GM19372 (cell line): ENCODE measurements at regions not wholly inside any gene's neighbourhood (a gene's known extent, or its start where the extent isn't known, plus 50 kb on each side); places are given as distances from the start of the nearest gene placed in this dataset.
A peak's percentile ranks its signal among the peaks of the same experiment; 100 is the strongest.

Experiments
- ATAC-seq: cut with Tn5 transposase; IDR thresholded peaks from one replicate; pipeline ENCODE4 v1.9.1; 2021; ENCODE audit warnings: mild to moderate bottlenecking, low read depth, moderate library complexity; ENCODE audit not compliant: unreplicated experiment

DNA sequence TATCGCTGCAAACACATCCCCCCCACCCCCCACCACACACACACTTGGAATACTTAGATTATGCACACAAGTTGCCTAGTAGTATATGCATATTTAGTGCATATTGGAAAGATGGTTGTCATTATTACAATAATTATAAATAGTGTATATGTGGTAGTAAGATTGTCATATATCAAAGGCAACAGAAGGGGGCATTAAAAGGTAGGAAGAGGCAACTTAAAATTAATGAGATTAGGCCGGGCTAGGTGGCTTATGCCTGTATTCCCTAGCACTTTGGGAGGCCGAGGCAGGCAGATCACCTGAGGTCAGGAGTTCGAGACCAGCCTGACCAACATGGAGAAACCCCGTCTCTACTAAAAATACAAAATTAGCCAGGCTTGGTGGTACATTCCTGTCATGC lies 52.1 kb downstream of the GSC start:
- ATAC-seq: no peak

DNA sequence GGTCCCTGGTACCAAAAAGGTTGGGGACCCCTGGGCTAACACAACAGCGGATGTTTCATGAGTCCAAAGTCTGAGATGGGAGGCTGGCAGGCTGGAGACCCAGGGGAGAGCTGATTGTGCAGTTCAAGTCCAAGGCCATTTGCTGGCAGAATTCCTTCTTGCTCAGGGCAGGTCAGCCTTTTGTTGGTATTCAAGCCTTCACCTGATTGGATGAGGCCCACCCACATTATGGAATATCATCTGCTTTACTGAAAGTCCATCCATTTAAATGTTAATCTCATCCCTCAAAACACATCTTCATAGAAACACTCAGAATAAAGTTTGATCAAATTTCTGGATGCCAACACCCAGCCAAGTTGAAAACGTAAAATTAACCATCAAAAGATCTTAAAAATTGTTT lies 52.9 kb downstream of the GSC start:
- no peak for ATAC-seq

GRCh38 chr14:94713115-94713514 lies 56.8 kb downstream of the GSC start:
- ATAC-seq: no peak

- ATAC-seq: no peak
Measured at GRCh38 chr14:94710731-94711130, 59.2 kb downstream of the GSC start.

DNA sequence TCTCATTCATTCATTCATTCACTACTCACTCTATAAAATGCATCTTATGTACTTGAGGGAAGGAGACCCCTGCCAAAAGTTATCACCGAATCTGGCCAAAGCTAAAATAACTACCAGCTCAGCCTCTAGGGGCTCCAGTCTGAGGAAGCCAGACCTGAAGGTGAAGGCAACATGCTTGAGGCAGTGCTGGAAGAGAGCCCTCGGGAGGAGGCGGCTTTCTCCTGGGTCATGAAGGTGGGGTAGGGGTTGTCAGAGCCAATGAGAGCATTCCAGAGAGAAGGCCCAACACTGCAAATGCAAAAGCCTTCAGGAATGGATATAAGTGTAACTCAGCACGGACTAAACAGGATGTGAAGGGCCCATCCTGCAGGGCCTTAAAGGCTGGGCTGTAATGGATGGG lies 62.4 kb downstream of the GSC start:
- no peak for ATAC-seq

- no peak for ATAC-seq
Measured at GRCh38 chr14:94706133-94706532, 63.8 kb downstream of the GSC start.

GRCh38 chr14:94702629-94703028 lies 67.3 kb downstream of the GSC start:
- no peak for ATAC-seq

DNA sequence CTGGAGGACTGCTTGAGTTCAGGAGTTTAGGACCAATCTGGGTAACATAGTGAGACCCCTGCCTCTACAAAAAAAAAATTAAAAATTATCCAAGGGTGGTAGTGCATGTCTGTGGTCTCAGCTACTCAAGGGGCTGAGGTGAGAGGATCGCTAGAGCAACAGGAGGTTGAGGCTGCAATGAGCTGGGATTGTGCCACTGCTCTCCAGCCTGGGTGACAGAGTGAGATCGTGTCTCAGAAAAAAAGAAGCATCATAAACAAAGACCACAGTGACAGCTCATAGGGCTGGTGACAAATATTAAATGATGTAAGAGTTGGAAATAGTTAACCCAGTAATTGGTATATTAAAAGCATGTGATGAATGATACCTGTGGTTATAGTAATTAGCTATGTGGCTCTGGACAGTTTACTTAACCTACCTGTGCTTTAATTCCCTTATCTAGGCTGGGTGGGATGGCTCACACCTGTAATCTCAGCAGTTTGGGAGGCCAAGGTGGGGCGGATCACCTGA lies 68.0 kb downstream of the GSC start:
- no peak for ATAC-seq

DNA sequence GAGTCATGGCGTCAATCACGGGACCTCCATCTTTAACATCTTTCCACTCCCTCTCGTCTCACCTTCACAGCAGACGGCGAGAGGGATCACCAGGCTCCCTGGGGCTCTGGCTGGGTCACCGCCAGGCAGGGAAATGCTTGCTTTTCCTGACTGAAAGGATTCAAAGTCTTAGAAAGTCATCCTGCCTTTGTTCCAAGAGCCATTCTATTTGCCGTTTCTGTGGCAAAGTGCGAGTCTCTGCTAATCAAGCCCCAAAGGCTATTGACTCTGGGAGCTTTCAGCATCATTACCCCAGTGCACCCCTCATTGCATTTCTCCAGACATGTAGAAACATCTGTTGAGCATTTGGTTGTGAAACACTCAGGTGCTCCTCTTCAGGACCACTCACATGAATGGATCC lies 69.6 kb downstream of the GSC start:
- ATAC-seq: no peak

GRCh38 chr14:94699831-94700230 lies 70.1 kb downstream of the GSC start:
- no peak for ATAC-seq

- ATAC-seq: no peak
Measured at GRCh38 chr14:94697773-94698556, 71.9 kb downstream of the GSC start.

DNA sequence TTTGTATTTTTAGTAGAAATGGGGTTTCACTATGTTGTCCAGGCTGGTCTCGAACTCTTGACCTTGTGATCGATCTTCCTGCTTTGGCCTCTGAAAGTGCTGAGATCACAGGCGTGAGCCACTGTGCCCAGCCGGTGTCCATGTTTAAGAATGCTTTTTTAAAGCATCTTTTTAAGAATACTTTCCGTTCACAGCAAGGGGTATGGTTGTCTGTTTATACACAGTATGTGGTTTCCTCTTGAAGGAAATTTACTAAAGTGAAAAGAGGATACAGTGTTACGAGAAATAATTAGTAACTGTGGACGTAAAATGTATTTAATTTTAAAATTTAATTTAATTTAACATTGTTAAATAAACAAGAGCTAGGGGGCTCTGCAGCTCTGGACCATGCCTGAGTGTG lies 73.4 kb downstream of the GSC start:
- ATAC-seq: no peak

GRCh38 chr14:94695231-94695630 lies 74.7 kb downstream of the GSC start:
- no peak for ATAC-seq

- ATAC-seq: no peak
Measured at GRCh38 chr14:94691660-94692034, 78.3 kb downstream of the GSC start.

DNA sequence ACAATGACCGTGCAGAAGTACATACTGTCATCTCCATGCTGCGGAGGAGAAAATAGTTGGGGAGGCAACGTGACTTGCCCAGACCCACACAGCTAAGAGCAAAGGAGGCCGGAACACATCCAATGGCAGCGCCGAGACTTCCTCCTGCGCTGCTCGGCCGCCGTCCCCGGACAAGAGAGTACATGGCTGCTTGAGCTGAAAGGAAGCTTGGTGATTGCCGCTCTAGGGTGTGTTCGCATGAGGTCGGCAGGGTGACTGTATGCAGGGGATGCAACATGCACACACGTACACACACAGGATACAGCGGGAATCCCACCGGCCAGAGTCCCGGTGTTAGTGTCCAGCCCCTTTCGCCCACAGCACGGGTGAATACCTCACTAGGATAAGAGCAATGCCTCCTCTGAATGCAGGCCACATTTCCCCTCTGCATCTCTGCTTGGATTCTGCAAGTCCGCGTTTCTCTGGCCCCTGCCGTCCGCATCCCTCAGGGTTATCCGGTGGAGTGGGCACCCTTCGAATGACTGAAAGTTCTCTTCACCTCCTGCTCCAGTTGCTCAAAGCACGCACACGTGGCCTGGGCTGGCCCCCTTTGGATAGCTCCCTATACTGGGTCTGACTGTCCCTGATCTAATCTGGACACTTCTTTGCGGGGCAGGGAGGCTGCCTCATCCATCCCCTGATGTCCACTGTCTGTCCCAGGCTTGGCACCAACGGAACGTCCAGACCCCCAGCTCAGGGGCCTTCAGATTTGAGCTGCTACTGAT lies 78.8 kb downstream of the GSC start:
- ATAC-seq: no peak

- no peak for ATAC-seq
Measured at GRCh38 chr14:94690486-94690885, 78.3 kb downstream of the SERPINA3 start.

DNA sequence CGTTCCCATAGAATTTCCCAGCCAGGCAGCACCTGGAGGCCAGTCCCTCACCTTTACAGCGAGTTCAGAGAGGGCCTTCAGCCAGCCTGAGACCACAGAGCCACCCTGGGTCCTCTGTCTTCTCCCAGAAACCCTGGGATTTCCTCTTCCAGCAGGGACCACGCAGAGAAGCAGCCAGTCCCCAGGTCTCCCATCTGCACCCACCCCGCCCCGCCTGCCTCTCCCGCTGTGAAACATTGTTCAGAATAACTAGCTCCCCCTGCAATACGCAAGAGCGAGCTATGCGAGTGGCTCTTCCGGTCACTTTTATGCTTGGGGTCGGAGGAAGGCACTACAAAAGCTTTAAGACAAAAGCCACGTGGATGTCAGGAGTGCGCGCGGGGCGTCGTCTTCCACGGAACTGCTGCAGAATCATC lies 77.8 kb downstream of the SERPINA3 start:
- no peak for ATAC-seq

DNA sequence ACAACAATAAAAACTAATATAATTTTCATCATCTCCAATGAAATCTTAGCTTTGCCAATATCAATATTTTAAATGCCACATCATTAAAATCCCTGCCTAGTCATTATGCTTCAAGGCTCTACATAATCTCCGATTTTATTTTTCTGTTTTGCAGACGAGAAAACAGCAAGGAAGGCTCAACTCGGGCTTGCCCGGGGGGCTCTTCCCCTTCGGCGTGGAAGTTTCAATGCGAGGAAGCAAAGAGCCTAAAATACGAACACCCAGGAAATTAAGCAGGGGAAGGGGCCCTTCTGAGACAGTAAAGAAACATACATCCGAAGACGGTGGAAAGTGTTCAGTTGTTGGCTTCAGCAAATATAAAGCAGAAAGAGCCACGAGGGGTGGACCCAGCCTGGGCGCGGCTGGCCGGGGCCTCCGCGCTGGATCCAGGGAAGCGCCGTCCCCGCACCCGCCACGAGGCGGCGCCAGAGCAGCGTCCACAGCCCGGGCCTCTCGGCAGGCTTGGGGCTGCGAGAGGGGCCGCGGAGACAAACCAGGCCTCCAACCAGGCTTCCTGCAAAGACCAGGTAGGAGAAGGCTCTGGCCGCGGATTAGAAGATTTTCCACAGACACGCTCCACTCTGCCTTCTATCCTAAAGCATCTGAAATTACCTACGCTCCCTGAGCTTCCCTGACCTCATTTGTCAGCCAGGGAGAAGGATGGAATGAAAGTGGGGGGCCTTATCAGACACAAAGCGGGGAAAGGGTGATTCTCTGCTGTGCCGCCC lies 77.2 kb downstream of the SERPINA3 start:
- peak; percentile 71 for ATAC-seq

- ATAC-seq: no peak
Measured at GRCh38 chr14:94686511-94687160, 74.4 kb downstream of the SERPINA3 start.

- ATAC-seq: no peak
Measured at GRCh38 chr14:94685681-94686485, 73.7 kb downstream of the SERPINA3 start.
